ENCODE measurements at regions not wholly inside any gene's neighbourhood (a gene's known extent, or its start where the extent isn't known, plus 50 kb on each side); places are given as distances from the start of the nearest gene placed in this dataset.

DNA sequence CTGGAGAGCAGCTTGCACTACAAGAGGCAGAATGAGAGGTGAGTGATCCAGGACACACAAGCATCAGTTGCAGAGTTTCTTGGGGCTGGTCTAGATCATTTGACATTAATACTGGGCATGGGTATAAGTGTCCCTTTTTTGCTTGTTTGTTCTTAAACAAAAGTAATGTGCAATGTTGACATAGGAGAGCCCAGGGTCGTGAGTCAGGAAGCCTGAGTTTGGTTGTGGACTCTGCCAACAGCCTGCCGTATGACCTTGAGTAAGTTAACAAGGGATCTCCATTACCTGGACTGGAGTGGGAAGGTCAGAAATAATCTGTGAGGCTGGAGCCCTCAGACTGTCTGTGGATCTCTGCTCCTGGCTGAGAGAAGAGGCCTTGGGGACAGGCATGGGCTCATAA is 170.3 kb downstream of the KCNA5 start:
- Histone ChIP-seq H3K9me3 (ENCODE audit: control insufficient read depth, insufficient read depth, low read depth, low read length) (no peaks in the 10 kb centered on the region), H3K4me1 (ENCODE audit: control insufficient read depth, insufficient read depth, low read length) (no peaks in the 10 kb centered on the region), H3K27ac (ENCODE audit: extremely low read depth, low read depth, low read length) (no peak overlapping the region), H3K4me3 (ENCODE audit: low read depth, low read length) (no peak overlapping the region), H3K36me3 (ENCODE audit: control insufficient read depth in 2 of 2, insufficient read depth in 1 of 2, low read length in 2 of 2) (no peaks in the 10 kb centered on the region)
- TF ChIP-seq BCL11A (tag by site-specific recombination; IDR thresholded peaks at IDR 0.05; ENCODE audit: low read depth) (no peak), KLF7 (tag by site-specific recombination; IDR thresholded peaks at IDR 0.05; ENCODE audit: borderline replicate concordance) (no peak), SP7 (tag by site-specific recombination; IDR thresholded peaks at IDR 0.05) (no peak), ZNF114 (tag by site-specific recombination; IDR thresholded peaks at IDR 0.05) (no peak), KLF8 (tag by site-specific recombination; IDR thresholded peaks at IDR 0.05) (no peak), HOXD13 (CRISPR knock-in tag; IDR thresholded peaks at IDR 0.05; ENCODE audit: borderline replicate concordance) (no peak), ZNF350 (tag by site-specific recombination; IDR thresholded peaks at IDR 0.05) (no peak), ZNF549 (tag by site-specific recombination; IDR thresholded peaks at IDR 0.05) (no peak), ZSCAN30 (tag by site-specific recombination; IDR thresholded peaks at IDR 0.05) (no peak), ZNF707 (tag by site-specific recombination; IDR thresholded peaks at IDR 0.05) (no peak)
- TF ChIP-seq, protein P1, sequence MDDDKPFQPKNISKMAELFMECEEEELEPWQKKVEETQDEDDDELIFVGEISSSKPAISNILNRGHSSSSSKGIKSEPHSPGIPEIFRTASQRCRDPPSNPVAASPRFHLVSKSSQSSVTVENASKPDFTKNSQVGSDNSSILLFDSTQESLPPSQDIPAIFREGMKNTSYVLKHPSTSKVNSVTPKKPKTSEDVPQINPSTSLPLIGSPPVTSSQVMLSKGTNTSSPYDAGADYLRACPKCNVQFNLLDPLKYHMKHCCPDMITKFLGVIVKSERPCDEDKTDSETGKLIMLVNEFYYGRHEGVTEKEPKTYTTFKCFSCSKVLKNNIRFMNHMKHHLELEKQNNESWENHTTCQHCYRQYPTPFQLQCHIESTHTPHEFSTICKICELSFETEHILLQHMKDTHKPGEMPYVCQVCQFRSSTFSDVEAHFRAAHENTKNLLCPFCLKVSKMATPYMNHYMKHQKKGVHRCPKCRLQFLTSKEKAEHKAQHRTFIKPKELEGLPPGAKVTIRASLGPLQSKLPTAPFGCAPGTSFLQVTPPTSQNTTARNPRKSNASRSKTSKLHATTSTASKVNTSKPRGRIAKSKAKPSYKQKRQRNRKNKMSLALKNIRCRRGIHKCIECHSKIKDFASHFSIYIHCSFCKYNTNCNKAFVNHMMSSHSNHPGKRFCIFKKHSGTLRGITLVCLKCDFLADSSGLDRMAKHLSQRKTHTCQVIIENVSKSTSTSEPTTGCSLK (tag by site-specific recombination; IDR thresholded peaks at IDR 0.05), result no peak
- TF ChIP-seq, protein P2, sequence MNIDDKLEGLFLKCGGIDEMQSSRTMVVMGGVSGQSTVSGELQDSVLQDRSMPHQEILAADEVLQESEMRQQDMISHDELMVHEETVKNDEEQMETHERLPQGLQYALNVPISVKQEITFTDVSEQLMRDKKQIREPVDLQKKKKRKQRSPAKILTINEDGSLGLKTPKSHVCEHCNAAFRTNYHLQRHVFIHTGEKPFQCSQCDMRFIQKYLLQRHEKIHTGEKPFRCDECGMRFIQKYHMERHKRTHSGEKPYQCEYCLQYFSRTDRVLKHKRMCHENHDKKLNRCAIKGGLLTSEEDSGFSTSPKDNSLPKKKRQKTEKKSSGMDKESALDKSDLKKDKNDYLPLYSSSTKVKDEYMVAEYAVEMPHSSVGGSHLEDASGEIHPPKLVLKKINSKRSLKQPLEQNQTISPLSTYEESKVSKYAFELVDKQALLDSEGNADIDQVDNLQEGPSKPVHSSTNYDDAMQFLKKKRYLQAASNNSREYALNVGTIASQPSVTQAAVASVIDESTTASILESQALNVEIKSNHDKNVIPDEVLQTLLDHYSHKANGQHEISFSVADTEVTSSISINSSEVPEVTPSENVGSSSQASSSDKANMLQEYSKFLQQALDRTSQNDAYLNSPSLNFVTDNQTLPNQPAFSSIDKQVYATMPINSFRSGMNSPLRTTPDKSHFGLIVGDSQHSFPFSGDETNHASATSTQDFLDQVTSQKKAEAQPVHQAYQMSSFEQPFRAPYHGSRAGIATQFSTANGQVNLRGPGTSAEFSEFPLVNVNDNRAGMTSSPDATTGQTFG (tag by site-specific recombination; IDR thresholded peaks at IDR 0.05; ENCODE audit: borderline replicate concordance), result no peak
- TF ChIP-seq, protein P3, sequence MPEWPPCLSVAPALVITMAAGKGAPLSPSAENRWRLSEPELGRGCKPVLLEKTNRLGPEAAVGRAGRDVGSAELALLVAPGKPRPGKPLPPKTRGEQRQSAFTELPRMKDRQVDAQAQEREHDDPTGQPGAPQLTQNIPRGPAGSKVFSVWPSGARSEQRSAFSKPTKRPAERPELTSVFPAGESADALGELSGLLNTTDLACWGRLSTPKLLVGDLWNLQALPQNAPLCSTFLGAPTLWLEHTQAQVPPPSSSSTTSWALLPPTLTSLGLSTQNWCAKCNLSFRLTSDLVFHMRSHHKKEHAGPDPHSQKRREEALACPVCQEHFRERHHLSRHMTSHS (tag by site-specific recombination; IDR thresholded peaks at IDR 0.05), result no peak
- TF ChIP-seq, protein P4, sequence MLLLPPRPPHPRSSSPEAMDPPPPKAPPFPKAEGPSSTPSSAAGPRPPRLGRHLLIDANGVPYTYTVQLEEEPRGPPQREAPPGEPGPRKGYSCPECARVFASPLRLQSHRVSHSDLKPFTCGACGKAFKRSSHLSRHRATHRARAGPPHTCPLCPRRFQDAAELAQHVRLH (tag by site-specific recombination; IDR thresholded peaks at IDR 0.05), result no peak
- TF ChIP-seq, protein P5, sequence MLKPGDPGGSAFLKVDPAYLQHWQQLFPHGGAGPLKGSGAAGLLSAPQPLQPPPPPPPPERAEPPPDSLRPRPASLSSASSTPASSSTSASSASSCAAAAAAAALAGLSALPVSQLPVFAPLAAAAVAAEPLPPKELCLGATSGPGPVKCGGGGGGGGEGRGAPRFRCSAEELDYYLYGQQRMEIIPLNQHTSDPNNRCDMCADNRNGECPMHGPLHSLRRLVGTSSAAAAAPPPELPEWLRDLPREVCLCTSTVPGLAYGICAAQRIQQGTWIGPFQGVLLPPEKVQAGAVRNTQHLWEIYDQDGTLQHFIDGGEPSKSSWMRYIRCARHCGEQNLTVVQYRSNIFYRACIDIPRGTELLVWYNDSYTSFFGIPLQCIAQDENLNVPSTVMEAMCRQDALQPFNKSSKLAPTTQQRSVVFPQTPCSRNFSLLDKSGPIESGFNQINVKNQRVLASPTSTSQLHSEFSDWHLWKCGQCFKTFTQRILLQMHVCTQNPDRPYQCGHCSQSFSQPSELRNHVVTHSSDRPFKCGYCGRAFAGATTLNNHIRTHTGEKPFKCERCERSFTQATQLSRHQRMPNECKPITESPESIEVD (tag by site-specific recombination; IDR thresholded peaks at IDR 0.05), result no peak
- ChIA-PET POLR2A (no interaction called here), CTCF (no interaction called here)

DNA sequence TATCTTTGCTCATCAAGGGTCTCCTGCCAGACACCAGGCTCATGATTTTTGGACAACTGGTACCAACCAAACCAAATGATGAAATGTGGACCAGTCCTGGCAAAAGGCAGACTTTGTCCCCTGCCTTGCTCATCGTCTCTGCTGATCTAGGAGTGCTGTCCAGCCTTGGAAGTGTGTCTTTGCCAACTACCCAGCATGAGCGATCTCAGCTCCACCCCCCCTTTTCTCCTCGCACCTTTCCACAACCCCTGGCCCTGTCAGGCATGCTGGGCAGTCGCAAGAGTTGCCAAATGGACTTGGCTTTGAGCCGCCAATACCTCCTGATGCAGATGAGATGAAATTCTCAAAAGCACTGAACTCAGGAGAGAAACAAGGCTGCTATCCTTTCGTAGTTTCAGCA is 174.3 kb downstream of the KCNA5 start:
- H3K4me3 ChIP-seq (ENCODE audit: low read depth, low read length), result no peak overlapping the region
- POLR2A ChIA-PET, result no interaction called here
- no peaks in the 10 kb centered on the region for H3K9me3 ChIP-seq (ENCODE audit: control insufficient read depth, insufficient read depth, low read depth, low read length)
- H3K36me3 ChIP-seq (ENCODE audit: control insufficient read depth in 2 of 2, insufficient read depth in 1 of 2, low read length in 2 of 2), result no peaks in the 10 kb centered on the region
- H3K4me1 ChIP-seq (ENCODE audit: control insufficient read depth, insufficient read depth, low read length), result no peaks in the 10 kb centered on the region
- CTCF ChIA-PET, result interaction anchor here (0.8 kb wide), 1 partner anchor 9 kb away, joined by 3 read pairs; no protein-coding TSS in a partner anchor
- no peak overlapping the region for H3K27ac ChIP-seq (ENCODE audit: extremely low read depth, low read depth, low read length)
- TF ChIP-seq EGR2 (tag by site-specific recombination; IDR thresholded peaks at IDR 0.05; ENCODE audit: low read depth) (no peak), ZSCAN16 (tag by site-specific recombination; IDR thresholded peaks at IDR 0.05) (no peak), ZNF37A (tag by site-specific recombination; IDR thresholded peaks at IDR 0.05) (no peak), SP3 (tag by site-specific recombination; IDR thresholded peaks at IDR 0.05) (no peak)
- TF ChIP-seq, protein P6, sequence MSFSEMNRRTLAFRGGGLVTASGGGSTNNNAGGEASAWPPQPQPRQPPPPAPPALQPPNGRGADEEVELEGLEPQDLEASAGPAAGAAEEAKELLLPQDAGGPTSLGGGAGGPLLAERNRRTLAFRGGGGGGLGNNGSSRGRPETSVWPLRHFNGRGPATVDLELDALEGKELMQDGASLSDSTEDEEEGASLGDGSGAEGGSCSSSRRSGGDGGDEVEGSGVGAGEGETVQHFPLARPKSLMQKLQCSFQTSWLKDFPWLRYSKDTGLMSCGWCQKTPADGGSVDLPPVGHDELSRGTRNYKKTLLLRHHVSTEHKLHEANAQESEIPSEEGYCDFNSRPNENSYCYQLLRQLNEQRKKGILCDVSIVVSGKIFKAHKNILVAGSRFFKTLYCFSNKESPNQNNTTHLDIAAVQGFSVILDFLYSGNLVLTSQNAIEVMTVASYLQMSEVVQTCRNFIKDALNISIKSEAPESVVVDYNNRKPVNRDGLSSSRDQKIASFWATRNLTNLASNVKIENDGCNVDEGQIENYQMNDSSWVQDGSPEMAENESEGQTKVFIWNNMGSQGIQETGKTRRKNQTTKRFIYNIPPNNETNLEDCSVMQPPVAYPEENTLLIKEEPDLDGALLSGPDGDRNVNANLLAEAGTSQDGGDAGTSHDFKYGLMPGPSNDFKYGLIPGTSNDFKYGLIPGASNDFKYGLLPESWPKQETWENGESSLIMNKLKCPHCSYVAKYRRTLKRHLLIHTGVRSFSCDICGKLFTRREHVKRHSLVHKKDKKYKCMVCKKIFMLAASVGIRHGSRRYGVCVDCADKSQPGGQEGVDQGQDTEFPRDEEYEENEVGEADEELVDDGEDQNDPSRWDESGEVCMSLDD (tag by site-specific recombination; IDR thresholded peaks at IDR 0.05), result no peak
- TF ChIP-seq, protein P7, sequence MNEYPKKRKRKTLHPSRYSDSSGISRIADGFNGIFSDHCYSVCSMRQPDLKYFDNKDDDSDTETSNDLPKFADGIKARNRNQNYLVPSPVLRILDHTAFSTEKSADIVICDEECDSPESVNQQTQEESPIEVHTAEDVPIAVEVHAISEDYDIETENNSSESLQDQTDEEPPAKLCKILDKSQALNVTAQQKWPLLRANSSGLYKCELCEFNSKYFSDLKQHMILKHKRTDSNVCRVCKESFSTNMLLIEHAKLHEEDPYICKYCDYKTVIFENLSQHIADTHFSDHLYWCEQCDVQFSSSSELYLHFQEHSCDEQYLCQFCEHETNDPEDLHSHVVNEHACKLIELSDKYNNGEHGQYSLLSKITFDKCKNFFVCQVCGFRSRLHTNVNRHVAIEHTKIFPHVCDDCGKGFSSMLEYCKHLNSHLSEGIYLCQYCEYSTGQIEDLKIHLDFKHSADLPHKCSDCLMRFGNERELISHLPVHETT (tag by site-specific recombination; IDR thresholded peaks at IDR 0.05), result no peak
- TF ChIP-seq, protein P5 (tag by site-specific recombination; IDR thresholded peaks at IDR 0.05), result no peak
